NCI-H1092 treated with DMSO at 0.1 percent for 48 hours (cell line): ENCODE measurements at regions not wholly inside any gene's neighbourhood (a gene's known extent, or its start where the extent isn't known, plus 50 kb on each side); places are given as distances from the start of the nearest gene placed in this dataset.
"Not testable (repeated sequence)": the region's sequence is repeated elsewhere in the genome, so short reads cannot be mapped to it uniquely, and the experiment has no call there.

ENCODE experiments used
- DNase-seq: peaks from one replicate; lab custom pipeline; 2025; lab: John Stamatoyannopoulos, UW

GRCh38 chr15:70246623-70247220 is 149.0 kb upstream of the TLE3 start:
- DNase-seq = no peak

DNA sequence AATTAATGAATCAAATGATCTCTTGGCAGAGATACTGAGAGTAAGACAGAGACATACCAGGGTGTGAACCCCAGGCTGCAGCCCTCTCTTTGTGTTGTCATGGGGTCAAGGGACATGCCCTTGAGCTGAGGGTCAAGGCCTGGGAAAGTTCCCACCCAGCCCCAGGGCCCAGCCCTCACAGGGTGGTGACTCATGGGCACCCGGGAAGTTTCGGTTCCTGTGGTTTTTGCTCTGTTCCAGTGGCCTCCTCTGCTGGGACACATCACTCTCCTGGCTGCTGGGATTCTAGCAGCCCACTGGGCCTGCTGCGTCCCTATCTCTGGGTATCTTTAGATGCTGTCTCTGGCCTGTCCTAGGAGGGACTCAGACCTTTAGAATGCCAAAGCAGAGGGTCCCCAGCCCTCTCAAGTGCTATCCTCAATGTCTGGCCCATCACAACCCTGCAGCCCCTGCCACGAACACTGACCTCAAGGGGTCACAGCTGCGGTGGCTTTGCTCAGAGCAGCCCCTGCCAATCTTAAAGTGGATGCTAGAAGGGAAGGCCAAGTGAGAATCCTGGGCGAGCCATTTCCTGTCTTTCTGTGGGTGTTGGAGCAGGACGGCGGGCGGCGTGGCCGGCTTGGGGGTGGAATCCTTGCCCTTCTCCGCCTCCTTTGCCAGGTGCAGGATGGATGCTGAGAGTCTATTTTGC is 148.4 kb upstream of the TLE3 start:
- DNase-seq = no peak

GRCh38 chr15:70244978-70245542 is 147.3 kb upstream of the TLE3 start:
- no peak for DNase-seq

GRCh38 chr15:70243686-70244540 is 146.2 kb upstream of the TLE3 start:
- no peak for DNase-seq

- no peak for DNase-seq
Measured at GRCh38 chr15:70242951-70243685, 145.4 kb upstream of the TLE3 start.

GRCh38 chr15:70241561-70242320 is 144.0 kb upstream of the TLE3 start:
- DNase-seq = no peak

DNA sequence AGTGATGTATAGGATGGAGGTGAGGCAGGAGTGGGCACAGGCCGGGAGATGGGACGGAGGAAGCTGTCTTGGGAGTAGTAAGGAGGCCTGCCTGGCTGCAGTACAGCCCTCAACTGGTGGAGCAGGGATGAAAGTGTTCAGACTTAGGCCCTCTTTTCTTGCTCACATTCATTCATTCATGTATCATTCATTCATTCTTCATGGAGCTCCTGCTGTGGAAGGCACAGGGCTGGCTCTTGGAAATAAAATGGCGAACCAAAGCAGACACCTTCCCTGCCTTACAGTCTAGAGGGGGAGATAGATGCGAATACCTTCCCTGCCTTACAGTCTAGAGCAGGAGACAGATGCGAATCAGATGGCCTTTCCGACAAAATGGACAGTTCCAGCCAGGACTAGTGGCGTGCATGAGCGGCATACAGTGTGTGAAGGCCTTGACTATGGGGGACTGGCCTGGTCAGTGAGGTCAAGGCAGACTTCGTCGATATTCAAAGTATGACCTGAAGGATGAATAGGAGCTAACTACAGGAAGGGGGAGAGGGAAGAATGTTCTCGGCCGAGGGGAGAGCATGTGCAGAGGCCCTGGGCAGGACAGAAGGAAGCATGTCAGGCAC is 143.2 kb upstream of the TLE3 start:
- no peak for DNase-seq

DNA sequence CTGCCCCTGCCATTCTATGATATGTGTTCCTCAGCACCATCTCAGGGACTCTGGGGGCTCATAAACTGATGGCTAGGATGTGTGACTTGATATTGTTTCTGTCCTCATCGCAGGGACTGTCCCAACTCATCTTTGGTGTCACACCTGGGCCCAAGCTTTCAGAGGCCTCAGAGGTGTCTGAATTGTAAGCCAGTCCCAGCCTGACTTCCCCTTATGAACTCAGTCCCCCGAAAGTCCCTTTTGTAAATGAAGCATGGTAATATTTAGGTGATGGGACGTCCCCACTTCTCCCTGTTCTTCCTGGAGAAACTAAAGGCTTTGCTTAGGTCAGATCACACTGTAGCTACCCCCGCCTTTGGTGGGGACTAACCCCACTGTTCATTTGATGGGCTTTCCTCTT is 142.4 kb upstream of the TLE3 start:
- no peak for DNase-seq

GRCh38 chr15:70238917-70239316 is 141.2 kb upstream of the TLE3 start:
- no peak for DNase-seq

GRCh38 chr15:70237626-70238025 is 139.9 kb upstream of the TLE3 start:
- DNase-seq = no peak

DNA sequence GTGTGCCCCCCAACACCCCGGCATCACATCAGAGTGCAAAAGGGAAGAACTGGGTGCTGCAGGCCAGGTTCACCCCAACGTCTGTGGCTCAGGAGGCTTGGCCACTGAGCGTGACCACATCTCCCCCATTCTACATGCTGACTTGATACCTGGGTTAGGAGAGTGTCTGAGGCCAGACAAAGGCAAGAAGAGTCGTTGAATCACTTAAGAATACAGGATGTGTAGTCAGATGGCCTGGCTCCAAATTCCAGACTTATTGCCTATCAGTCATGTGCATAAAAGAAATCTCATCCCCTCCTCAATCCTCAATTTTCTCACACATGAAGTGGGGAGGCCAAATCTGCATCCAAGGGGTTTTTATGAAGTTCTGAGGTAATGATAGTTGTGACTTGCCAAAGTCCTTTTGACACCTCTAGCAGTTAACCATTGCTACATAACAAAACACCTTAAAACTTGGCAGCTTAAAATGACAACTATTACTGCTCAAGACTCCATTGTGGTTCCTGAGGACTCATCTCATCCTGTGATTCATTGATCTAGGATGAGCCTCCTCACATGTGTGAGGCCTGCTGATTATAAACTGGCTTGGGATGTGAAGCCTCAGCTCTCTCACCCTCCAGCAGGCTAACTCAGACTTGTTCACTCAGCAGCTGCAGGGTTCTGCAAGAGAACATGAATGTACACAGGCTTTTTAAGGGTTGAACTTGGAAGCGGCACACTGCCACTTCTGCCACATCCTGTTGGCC is 138.8 kb upstream of the TLE3 start:
- DNase-seq = no peak

- peak; percentile 71 for DNase-seq
Measured at GRCh38 chr15:70235347-70235746, 137.6 kb upstream of the TLE3 start.

- no peak for DNase-seq
Measured at GRCh38 chr15:70234256-70234905, 136.7 kb upstream of the TLE3 start.

DNA sequence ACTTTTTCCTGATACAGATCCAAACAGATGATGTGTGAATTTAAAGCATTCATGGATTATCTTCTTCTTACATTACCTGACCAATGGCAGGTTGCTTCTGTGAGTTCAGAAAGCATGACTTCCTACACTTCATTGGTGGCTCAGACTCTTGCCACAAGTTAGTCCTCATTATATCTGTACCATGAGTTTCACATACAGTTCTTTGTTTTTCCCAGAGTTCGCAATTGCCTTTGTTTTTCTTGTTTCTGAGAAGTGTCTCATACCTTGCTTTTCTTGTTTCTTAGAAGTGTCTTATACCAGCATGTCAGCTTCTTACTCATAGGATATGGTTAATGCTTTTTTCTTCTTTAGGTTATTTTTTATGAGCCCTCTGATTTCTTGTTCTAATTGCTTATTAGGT is 133.8 kb upstream of the TLE3 start:
- DNase-seq = no peak

DNA sequence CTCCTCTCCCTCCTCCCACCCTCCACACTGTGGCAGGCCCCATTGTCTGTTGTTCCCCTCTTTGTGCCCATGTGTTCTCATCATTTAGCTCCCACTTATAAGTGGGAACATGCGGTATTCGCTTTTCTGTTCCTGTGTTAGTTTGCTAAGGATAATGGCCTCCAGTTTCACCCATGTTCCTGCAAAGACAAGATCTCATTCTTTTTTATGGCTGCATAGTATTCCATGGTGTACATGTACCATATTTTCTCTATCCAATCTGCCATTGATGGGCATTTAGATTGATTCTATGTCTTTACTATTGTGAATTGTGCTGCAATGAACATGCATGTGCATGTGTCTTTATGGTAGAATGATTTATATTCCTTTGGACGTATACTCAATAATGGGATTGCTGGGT is 130.2 kb upstream of the TLE3 start:
- not testable (repeated sequence) for DNase-seq

GRCh38 chr15:70227147-70227546 is 129.4 kb upstream of the TLE3 start:
- DNase-seq = no peak

GRCh38 chr15:70226337-70226980 is 128.7 kb upstream of the TLE3 start:
- DNase-seq = peak; percentile 41

- no peak for DNase-seq
Measured at GRCh38 chr15:70225416-70225815, 127.7 kb upstream of the TLE3 start.

DNA sequence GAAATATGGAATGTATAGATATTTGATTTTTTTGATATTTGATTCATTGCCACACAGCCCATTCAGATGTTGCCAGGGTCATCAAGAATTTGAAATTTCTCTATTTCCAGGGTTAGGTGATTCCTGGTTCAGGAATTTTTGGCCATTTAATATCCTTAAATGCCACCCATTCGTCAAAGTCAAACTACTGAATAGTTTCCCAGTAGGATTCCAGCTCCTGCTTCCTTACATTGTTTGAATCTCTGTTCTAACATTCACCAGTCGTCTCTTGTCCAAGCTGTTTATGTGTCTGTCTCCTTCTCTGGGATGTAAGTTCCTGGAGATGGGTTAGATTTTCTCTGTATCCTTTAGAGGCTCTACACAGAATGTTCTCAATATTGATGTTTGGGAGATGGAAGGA is 124.9 kb upstream of the TLE3 start:
- DNase-seq = no peak
